ENCODE measurements at regions not wholly inside any gene's neighbourhood (a gene's known extent, or its start where the extent isn't known, plus 50 kb on each side); places are given as distances from the start of the nearest gene placed in this dataset.

- H3K4me3 ChIP-seq (ENCODE audit: low read depth, low read length), result no peak overlapping the region
- no peak for DNase-seq (ENCODE audit: low read depth)
- TF ChIP-seq CTCF (IDR thresholded peaks at IDR 0.05; ENCODE audit: insufficient read depth, low read depth, low read length, missing control alignments), result no peak
Measured at GRCh38 chr2:156691014-156691413, 254.8 kb downstream of the GPD2 start.

GRCh38 chr2:156695020-156695419 lies 258.8 kb downstream of the GPD2 start:
- no peak for TF ChIP-seq CTCF (IDR thresholded peaks at IDR 0.05; ENCODE audit: insufficient read depth, low read depth, low read length, missing control alignments)
- no peak for DNase-seq (ENCODE audit: low read depth)
- no peak overlapping the region for H3K4me3 ChIP-seq (ENCODE audit: low read depth, low read length)

- DNase-seq (ENCODE audit: low read depth), result no peak
- TF ChIP-seq CTCF (IDR thresholded peaks at IDR 0.05; ENCODE audit: insufficient read depth, low read depth, low read length, missing control alignments), result no peak
- H3K4me3 ChIP-seq (ENCODE audit: low read depth, low read length), result no peak overlapping the region
Measured at GRCh38 chr2:156695595-156695994, 259.4 kb downstream of the GPD2 start.

GRCh38 chr2:156697906-156698305 lies 261.7 kb downstream of the GPD2 start:
- TF ChIP-seq CTCF (IDR thresholded peaks at IDR 0.05; ENCODE audit: insufficient read depth, low read depth, low read length, missing control alignments), result no peak
- DNase-seq (ENCODE audit: low read depth), result no peak
- no peak overlapping the region for H3K4me3 ChIP-seq (ENCODE audit: low read depth, low read length)

- no peak for TF ChIP-seq CTCF (IDR thresholded peaks at IDR 0.05; ENCODE audit: insufficient read depth, low read depth, low read length, missing control alignments)
- no peak overlapping the region for H3K4me3 ChIP-seq (ENCODE audit: low read depth, low read length)
- no peak for DNase-seq (ENCODE audit: low read depth)
Measured at GRCh38 chr2:156700681-156701080, 264.5 kb downstream of the GPD2 start.

- no peak overlapping the region for H3K4me3 ChIP-seq (ENCODE audit: low read depth, low read length)
- no peak for TF ChIP-seq CTCF (IDR thresholded peaks at IDR 0.05; ENCODE audit: insufficient read depth, low read depth, low read length, missing control alignments)
- DNase-seq (ENCODE audit: low read depth), result no peak
Measured at GRCh38 chr2:156702541-156702940, 266.4 kb downstream of the GPD2 start.

GRCh38 chr2:156703642-156704041 lies 267.5 kb downstream of the GPD2 start:
- no peak overlapping the region for H3K4me3 ChIP-seq (ENCODE audit: low read depth, low read length)
- no peak for DNase-seq (ENCODE audit: low read depth)
- no peak for TF ChIP-seq CTCF (IDR thresholded peaks at IDR 0.05; ENCODE audit: insufficient read depth, low read depth, low read length, missing control alignments)

Data from GM12865 (cell line).